Peyer's patch (tissue), 4 donors: ENCODE measurements at regions not wholly inside any gene's neighbourhood (a gene's known extent, or its start where the extent isn't known, plus 50 kb on each side); places are given as distances from the start of the nearest gene placed in this dataset.

ENCODE experiments used
- DNase-seq, 3 donors: peaks; one replicate each; pipeline ENCODE4 v3.0.0-alpha.2; 2017 to 2019
- H3K27ac ChIP-seq, 4 donors: fragments of 200-600 bp; sonication (generic); one replicate each; pipeline ENCODE4 v1.5.1; 2016 to 2019
- H3K27me3 ChIP-seq, 2 donors: fragments of 200-600 bp; sonication (generic); one replicate each; pipeline ENCODE4 v1.5.1; 2019
- H3K36me3 ChIP-seq, 3 donors: fragments of 200-600 bp; sonication (generic); one replicate each; pipeline ENCODE4 v1.5.1; 2016 to 2019
- H3K4me1 ChIP-seq, 4 donors: fragments of 200-600 bp; sonication (generic); one replicate each; pipeline ENCODE4 v1.5.1; 2016 to 2019
- H3K4me3 ChIP-seq, 4 donors: fragments of 200-600 bp; sonication (generic); 1 replicate in 3 of 4; 2 replicates in 1 of 4; pipeline ENCODE4 v1.5.1; 2016 to 2019; ENCODE audit warnings: mild to moderate bottlenecking in 1 of 4
- H3K9me3 ChIP-seq, 4 donors: fragments of 200-600 bp; sonication (generic); one replicate each; pipeline ENCODE4 v1.5.1; 2016 to 2019; ENCODE audit warnings: mild to moderate bottlenecking in 1 of 4
- CTCF ChIP-seq, 6 experiments: fragments of 450-650 bp in 4 of 6; fragments of 200-600 bp in 2 of 6; sonication (generic) in 1 of 6; IDR thresholded peaks; one replicate each; pipeline ENCODE4 v1.5.1; 2017 to 2019; ENCODE audit warnings: antibody characterized with exemption in 6 of 6, mild to moderate bottlenecking in 3 of 6, moderate library complexity in 1 of 6
- POLR2A ChIP-seq, 2 donors: fragments of 450-650 bp; IDR thresholded peaks; one replicate each; pipeline ENCODE4 v1.5.1; 2017; ENCODE audit warnings: antibody characterized with exemption in 2 of 2, mild to moderate bottlenecking in 2 of 2, moderate library complexity in 2 of 2

GRCh38 chr17:27944546-27945332 is 51.6 kb upstream of the LYRM9 start:
- no peaks in the 10 kb centered on the region for H3K4me1 ChIP-seq
- H3K9me3 ChIP-seq: no peaks in the 10 kb centered on the region
- no peak for TF ChIP-seq CTCF (IDR thresholded peaks at IDR 0.05)

GRCh38 chr17:27945333-27945616 is 52.1 kb upstream of the LYRM9 start:
- no peak for DNase-seq
- H3K4me3 ChIP-seq: no peak overlapping the region
- TF ChIP-seq CTCF (IDR thresholded peaks at IDR 0.05) (no peak), POLR2A (IDR thresholded peaks at IDR 0.05) (no peak)

More at GRCh38 chr17:27944546-27945332, 51.6 kb upstream of the LYRM9 start:
- no peaks in the 10 kb centered on the region for H3K27me3 ChIP-seq
- H3K4me3 ChIP-seq: no peak overlapping the region
- H3K36me3 ChIP-seq: no peaks in the 10 kb centered on the region
- no peak for DNase-seq
- no peak overlapping the region for H3K27ac ChIP-seq

GRCh38 chr17:27945953-27946352 is 52.8 kb upstream of the LYRM9 start:
- Histone ChIP-seq H3K4me3 (no peak overlapping the region), H3K9me3 (no peaks in the 10 kb centered on the region), H3K36me3 (no peaks in the 10 kb centered on the region), H3K4me1 (no peaks in the 10 kb centered on the region), H3K27me3 (no peaks in the 10 kb centered on the region), H3K27ac (no peak overlapping the region)
- DNase-seq: no peak
- TF ChIP-seq CTCF (IDR thresholded peaks at IDR 0.05) (no peak), POLR2A (IDR thresholded peaks at IDR 0.05) (no peak)

More at GRCh38 chr17:27945333-27945616, 52.1 kb upstream of the LYRM9 start:
- Histone ChIP-seq H3K4me1 (no peaks in the 10 kb centered on the region), H3K9me3 (no peaks in the 10 kb centered on the region), H3K27me3 (no peaks in the 10 kb centered on the region), H3K36me3 (no peaks in the 10 kb centered on the region), H3K27ac (no peak overlapping the region)

GRCh38 chr17:27946513-27946912 is 53.3 kb upstream of the LYRM9 start:
- H3K27me3 ChIP-seq: no peaks in the 10 kb centered on the region
- DNase-seq: no peak
- H3K4me1 ChIP-seq: no peaks in the 10 kb centered on the region
- no peak for TF ChIP-seq CTCF (IDR thresholded peaks at IDR 0.05)
- TF ChIP-seq POLR2A (IDR thresholded peaks at IDR 0.05): no peak
- no peaks in the 10 kb centered on the region for H3K36me3 ChIP-seq
- H3K9me3 ChIP-seq: no peaks in the 10 kb centered on the region
- no peak overlapping the region for H3K27ac ChIP-seq
- no peak overlapping the region for H3K4me3 ChIP-seq

GRCh38 chr17:27947005-27947406 is 53.8 kb upstream of the LYRM9 start:
- DNase-seq: no peak

More at GRCh38 chr17:27947005-27947406, 53.8 kb upstream of the LYRM9 start:
- TF ChIP-seq POLR2A (IDR thresholded peaks at IDR 0.05): no peak
- TF ChIP-seq CTCF (IDR thresholded peaks at IDR 0.05): no peak
- no peaks in the 10 kb centered on the region for H3K9me3 ChIP-seq
- H3K4me3 ChIP-seq: no peak overlapping the region
- H3K36me3 ChIP-seq: no peaks in the 10 kb centered on the region
- H3K27ac ChIP-seq: no peak overlapping the region
- no peaks in the 10 kb centered on the region for H3K27me3 ChIP-seq
- H3K4me1 ChIP-seq: no peaks in the 10 kb centered on the region
